Endothelial cell of hepatic sinusoid (primary cell): ENCODE measurements at regions not wholly inside any gene's neighbourhood (a gene's known extent, or its start where the extent isn't known, plus 50 kb on each side); places are given as distances from the start of the nearest gene placed in this dataset.

Experiments used
- in situ Hi-C: cut with HindIII; loops from 2 replicates; pipeline ENCODE4 v1.10.0; 2017; ENCODE audit warnings: low sequenced_read_pairs

DNA sequence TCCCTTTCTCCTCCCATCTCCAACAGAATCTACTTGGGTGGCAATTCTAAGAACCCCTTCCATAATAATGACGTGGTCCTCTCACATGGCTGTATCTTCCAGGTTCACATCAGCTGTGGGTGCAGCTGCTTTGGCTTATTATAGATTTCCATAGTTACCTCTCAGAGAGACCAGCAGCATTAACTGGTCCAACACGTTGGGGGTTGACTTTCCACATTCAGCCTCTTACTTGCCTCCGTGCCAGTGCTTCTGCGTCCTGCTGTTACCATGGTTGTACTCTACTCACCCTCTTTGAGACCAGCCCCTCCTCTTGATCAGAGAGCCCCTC is 570.7 kb downstream of the PLCL1 start:
- in situ Hi-C loops, result no loop called here

DNA sequence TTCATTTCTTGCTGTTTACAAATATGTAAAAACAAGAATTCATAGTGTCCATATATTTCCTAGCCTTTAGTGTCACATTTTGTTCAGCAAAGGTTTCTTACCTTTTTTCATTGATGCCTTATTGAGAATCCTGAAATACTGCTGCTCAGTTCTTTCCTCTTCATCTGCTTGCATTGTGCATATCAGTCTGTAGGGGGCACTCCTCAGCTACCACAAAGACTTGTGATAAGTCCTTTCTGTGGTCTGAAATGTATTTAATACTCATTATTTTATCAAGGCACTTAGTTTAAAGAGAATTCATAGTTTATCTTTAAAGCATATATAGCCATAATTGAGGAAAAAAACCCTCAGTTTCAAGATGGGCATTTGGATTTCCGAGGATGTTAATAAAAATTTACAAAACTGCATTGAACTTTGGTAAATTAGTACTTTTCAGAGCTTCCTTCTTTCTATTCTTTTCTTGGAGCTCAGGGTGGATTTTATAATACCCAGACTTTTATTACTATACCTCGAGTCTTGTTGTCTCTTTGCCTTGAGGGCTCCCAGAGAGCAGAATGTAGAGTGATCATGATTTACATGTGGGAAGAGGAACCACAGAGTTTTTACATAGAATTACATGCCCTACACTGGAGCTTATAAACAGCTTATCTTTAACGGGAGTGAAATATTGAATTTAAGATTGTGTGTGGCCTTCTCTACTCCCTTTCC is 570.1 kb downstream of the PLCL1 start:
- in situ Hi-C loops, result no loop called here

DNA sequence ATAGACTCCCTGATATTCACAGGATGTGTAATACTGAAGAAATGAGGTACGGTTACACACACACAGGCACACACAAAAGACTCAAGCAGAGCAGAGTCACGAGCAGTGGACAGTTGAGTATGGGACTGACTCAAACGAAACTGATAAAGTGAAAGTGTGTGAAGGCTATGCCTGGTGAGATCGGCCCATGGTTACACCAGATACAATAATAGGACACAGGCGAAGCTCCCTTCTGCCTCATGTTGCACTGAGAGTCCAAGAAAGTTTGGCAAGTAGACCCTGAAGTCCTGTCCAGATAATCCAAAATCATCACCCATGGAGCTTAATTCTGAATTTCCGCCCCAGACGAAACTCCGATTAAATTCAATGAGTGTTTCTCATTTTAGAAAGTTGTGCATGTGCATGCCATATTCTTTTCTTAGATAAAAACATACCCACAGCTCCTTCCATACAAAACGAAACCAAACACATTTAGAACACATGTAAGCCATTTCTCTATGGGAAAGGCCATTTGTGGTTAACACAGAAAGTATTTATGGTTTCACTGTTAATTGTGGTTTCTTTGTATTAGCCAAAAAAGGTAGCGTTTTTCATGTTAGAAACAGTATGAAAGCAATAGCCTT is 567.6 kb downstream of the PLCL1 start:
- in situ Hi-C loops, result no loop called here

DNA sequence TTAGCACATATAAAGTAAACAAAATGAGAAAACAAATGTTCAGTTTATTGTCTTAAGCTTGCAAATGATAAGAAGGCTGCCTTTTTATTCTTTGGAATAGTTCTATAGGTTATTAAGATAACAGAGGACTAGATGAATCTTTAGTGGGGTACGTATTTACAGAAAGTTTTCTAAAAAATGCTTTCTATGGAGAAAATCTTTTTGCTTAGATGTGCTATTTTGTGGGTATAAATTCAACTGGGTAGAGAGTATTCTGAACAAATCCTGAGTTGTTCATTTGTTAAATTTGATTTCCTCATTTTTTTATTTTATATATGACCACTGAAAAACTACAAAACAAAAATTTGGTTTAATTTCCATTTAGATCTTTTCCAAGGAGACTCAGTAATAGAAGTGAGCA is 566.9 kb downstream of the PLCL1 start:
- in situ Hi-C loops, result no loop called here

DNA sequence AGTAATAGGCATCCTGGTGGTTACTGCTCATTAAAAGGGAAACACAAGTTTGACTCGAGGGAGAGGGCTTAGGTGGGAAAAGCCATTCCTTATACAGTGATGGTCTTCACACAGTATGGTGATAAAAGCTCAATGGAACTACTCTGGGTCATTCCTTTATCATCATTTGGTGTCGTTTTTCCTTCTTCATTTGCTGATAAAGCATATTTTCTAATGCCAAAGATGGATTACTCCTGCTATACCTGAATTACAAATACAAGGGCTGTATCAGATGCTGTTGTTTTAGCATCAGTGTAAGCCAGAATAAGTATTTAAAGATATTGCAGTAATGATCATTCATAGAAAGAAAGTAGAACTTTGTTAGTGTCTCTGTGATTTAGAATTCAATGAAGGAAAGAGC is 563.7 kb downstream of the PLCL1 start:
- in situ Hi-C loops, result no loop called here

DNA sequence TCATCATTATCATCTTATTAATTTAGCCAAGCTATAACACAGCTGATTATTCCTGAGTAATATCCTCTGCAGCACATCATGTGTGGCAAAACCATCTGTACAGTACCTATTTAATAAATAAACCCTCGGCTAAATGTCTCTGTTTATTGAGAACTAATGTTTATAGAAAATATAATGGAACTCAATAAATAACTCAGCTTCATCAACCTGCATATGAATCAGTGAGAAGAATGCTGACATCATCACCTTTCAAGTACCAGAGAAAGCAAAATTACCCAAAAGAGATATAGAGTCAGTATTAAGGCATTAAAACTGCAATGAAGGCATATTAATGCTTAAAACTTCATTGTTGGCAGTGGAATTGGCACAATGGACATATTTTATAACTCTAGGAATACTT is 558.3 kb downstream of the PLCL1 start:
- in situ Hi-C loops, result no loop called here

DNA sequence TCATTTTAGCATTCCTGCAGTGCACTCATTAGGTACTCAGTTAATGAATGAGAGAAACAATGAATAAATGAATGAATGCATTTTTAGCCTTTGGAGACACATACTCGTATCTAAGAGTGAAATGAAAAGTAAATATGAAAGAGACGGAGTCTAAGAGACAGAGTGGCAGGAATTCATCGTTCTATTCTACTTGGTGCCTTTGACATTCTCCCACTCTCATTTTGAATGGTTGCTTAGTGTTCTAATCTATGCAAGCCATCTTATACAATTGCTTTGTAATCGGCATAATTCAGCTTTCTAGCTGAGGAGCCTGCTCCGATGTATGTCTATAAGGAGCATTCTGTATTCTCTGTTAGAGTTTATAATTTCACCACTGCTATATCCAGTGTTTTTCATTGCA is 554.9 kb downstream of the PLCL1 start:
- in situ Hi-C loops, result no loop called here

DNA sequence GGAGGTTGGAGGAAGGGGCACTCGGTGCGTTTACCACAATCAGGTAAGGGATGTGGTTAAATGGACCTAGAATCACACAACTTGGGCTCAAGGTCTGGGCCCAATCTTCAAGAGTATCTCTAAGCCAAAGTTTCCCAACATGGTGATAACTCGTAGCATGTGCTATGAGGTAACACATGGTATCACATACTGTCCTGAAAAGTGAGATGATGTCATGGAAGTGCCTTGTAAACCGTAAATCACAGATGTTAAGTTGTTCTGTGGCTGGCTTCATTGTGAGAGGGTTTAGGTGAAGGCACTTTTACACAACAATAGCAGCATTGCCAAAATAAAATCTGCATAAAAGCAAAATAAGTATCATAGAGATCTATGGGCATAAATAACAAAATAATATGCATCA is 551.8 kb downstream of the PLCL1 start:
- in situ Hi-C loops, result no loop called here

DNA sequence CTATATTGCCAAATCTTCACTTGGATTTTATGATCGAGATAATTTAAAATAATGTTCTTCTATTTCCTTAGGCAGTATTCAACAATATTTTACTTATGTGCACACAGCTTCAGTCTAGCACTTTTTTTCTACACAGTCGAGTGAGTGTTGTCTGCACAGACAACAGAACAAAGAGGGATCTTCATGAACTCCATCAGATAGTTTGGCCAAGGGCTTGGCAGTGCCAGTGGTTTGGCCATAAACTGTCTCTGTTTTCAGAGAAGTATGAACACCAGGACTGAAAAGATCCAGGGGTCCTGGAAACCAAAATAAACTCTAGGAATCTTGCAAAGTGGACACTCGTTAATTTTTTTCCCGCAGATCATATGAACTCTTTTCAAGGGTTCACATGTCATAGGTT is 547.3 kb downstream of the PLCL1 start:
- in situ Hi-C loops, result no loop called here

DNA sequence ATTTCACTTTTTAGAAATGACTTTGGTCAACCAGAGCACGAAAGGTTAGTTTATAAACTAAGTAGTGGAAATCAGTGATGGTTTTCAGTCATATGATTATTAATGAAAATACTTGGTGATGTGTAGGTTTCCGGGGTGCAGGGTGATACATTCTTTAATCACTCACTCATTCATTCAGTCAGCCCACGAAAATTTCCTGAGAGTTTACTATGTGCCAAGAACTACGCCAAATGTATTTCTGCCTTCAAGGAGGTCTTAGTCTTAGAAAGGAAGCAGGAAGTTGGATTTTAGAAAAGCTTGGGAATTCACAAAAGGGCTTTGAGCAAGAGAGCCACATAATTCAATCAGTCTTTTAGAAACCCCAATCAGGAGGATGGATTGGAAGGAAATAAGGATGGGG is 543.6 kb downstream of the PLCL1 start:
- in situ Hi-C loops, result no loop called here

DNA sequence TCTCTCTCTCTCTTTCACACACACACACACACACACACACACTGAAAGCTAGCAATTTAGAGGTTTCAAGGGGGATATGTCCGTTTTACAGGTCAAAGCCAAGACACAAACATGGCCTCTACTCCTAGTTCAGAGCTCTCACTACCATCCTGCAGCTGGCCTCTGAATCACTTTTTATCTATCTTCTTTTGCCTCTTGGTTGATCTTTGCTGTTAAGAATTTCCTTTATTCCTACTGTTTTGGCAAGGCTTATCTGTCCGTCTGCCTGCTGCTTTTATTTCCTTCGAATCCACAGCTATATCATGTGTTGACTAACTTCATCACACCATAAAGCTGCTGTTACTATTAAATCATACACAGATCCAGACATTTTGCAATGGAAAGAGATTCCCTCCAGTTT is 543.0 kb downstream of the PLCL1 start:
- in situ Hi-C loops, result no loop called here

DNA sequence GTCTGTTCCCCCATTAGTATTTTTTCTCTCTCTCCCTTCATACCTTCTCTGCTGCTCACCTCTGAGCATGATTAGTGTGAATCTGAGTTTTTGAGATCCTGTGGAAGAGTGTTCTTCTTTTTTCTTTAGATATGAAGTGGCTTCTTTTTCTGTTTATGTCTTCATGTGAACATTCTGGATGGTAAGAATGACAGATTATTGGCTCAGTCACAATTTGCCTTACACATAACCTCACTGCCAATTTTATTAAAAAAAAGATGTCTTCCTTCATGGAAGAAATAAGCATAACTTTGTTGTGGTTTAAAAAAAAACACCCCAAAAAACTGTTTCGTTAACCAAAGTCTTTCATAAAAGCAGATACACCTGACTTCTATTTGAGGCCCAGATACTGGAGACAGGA is 539.1 kb downstream of the PLCL1 start:
- in situ Hi-C loops, result no loop called here

DNA sequence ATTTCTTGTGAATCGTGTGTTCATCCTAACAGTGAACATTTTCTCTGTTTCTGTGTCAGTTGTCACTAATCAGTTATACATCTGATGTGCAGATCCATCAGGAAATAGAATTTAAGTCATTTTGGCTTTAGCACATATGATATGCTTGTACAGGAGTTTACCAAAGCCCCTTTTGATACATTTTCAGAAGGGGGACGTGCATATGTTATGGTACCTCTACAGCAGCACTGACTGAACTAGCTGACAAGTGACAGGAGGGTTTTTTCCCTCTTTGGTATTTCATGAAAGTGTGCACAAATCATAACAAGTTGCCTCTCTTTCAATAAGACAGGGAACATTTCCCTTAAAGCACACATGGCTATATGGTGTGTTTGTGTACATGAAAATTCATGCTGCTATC is 536.5 kb downstream of the PLCL1 start:
- in situ Hi-C loops, result no loop called here

DNA sequence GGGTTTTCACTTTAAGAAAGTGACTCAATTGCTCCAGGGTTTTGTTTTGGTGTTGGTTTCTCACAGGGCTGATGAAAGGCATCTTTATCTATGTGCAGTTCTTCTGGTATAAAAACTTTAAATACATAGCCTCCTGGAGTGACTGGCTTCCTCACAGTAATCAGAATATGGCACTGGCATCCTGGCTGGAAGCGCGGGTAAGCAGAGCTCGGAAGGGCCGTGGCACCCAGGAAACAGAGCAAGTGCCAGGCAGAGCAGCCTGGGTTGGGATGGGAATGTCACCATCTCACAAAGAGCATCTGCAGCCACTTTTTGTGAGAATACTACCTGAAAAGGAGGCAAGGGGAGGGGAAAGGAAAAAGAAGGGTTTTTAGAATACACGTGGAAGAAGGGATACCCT is 534.7 kb downstream of the PLCL1 start:
- in situ Hi-C loops, result no loop called here

DNA sequence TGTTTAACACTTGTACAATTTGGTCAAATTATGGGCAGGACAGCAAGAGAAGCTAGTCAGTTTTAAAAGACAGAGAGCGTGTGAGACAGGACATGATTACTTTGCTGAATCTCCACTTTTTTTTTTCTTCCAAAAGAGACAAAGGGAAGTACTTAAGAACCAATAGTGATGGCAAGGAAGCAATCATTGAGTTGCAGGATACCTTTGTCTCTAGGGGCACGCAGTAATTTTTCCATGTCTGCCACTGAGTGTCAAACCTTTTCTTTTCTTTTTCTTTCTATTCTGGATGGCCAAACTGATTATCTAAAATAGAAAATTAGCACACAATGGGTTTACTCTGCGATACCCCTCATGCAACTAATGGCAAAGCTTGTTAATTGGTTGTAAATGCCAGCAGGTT is 533.0 kb downstream of the PLCL1 start:
- in situ Hi-C loops, result no loop called here

DNA sequence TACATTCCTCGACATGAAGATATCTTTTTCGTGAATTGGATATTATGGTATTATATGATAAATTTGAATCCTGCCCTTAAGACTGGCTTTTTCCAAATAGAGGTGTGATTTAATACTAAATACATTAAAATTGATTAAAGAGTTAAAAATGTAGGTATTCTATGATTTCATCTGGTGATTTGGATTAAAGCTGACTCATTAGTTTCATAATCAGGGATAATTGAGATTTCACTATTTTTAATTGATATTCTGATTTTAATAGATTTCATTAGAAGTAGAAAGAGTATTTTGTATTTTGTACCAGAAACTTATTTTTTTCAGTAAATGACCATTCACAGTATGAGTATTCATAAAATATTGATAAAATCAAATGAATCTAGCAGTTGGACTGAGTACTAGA is 524.1 kb downstream of the PLCL1 start:
- in situ Hi-C loops, result no loop called here

DNA sequence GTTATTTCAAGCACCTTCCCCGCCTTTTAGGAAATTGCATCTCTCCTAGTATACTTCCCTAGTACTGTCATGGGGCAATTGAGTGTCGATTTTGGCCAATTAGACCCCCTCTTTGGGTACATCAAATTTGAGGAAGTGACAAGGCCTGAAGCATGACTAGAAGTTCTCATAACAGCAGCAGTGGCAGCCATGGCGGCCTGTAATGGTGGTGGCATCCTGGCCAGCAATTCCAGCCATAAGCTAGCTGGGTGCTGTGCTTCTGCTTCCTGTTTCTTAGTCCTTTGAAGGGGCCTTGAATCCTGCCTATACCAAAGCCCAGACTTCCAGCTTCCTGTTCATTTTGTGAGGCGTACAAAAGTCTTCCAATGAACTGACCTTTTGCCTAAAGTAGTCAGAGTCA is 523.1 kb downstream of the PLCL1 start:
- in situ Hi-C loops, result no loop called here

DNA sequence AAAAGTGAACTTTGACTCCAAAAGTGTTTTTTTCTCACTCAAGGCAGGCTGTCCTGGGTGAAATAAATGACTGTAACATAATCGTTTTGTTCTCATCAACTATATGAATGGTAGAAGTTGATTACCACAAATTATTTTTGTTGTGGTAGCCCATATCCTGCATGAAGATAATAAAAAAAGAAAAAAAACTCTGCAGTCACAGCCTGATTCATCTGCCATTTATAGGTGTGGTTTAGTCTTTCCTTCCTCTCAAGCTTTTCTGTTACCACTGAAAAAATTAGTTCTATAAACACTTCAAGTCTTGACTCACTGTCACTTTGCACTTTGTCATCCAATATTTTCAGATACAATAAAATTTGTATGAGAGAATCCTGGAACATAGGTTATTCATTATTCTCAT is 522.0 kb downstream of the PLCL1 start:
- in situ Hi-C loops, result no loop called here

DNA sequence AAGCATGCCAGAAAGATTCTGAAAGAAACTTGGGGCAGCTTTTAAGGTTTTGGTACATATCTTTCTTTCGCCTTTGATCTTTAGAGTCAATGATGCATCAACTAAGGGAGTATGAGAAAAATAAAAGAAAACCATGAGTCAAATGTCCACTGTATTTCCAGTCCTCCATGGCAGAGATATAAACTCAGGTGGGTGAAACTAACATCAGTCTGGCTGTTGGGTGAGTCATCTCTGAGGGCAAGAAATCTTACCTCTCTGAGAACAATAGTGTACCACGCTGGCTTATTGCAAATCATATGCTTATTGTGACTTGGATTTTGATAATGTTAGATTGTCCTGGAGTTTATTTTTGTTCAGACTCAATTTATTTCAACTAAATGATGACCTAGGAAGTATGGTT is 521.0 kb downstream of the PLCL1 start:
- in situ Hi-C loops, result no loop called here

DNA sequence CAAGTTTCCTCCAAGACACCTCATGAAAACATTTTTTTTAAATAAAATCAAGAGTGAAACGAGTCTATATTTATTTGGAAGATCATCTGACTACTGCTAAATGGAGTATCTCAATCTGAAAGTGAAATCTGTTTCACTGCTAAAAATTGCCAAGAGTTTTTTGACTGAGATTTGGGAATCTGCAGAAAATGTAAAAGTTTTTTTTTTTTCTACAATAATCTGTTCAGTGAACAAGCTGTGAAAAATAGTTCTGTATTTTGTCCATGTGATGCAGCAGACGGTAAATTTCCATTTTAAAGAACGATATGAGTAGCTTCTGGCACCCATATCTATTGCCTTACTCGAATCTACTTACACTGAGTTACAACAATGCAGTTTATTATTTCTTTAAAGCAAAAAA is 519.7 kb downstream of the PLCL1 start:
- in situ Hi-C loops, result loop anchor here (25.0 kb wide), 1 partner anchor 1413 kb away; no protein-coding TSS in a partner anchor

DNA sequence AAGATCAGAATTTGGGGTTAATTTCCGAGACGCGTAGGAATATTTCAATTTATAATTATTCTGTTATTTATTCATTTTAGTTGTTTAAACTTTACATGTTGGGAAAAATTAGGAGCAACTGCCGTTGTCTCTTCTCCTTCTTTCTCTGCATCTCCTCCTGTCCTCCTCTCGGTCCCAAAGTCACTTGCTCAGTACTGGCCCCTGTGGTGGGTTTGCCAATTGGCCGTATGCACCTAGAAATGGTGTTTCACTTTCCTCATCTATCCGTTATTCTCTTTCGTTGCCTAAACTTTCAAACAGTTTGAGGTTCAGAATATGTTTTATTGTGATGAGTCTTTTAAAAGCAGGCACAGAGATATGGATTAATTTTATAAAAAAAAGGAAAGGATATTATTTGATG is 517.9 kb downstream of the PLCL1 start:
- in situ Hi-C loops, result loop anchor here (25.0 kb wide), 1 partner anchor 1415 kb away; no protein-coding TSS in a partner anchor

DNA sequence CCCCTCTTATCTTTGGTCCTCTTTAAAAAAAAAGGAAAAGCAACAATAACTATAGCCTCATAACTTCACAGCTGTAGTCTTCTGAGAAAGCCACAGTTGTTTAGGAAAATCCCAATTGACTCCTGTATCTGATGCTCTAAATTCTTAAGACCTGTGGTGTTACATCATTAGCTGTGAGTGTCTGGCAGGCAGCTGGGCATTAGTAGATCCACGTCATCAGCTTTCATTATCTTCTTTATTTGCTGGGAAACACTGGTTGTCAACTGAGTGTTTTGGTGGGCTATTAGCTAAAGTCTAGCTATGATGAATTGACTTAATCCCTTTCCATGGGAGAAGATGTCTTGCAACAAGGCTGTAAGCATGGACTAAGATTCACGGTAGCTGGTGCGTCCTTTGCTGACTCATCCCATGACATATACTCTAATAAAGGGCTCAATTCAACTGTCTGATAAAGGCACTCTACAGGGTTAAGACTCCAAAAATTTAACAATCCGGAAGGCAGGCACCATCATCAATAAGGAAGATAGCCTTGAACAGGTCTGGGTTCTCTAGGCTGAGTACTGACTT is 517.2 kb downstream of the PLCL1 start:
- in situ Hi-C loops, result loop anchor here (25.0 kb wide), 1 partner anchor 1416 kb away; no protein-coding TSS in a partner anchor
